Activated T-helper 17 cell treated with anti-CD3 and anti-CD28 coated beads, Interleukin-2, amount 50 U/mL, for 72 hours (primary cell): ENCODE measurements at regions not wholly inside any gene's neighbourhood (a gene's known extent, or its start where the extent isn't known, plus 50 kb on each side); places are given as distances from the start of the nearest gene placed in this dataset.

Experiments
- ATAC-seq: fragments of 150-1000 bp; cut with Tn5 transposase; replicated peaks from 2 replicates; pipeline ENCODE4 v1.10.0; 2021; ENCODE audit warnings: mild to moderate bottlenecking, moderate library complexity
- H3K27ac Mint-ChIP-seq: one replicate; pipeline ENCODE4 v1.8.0; 2022; ENCODE audit warnings: mixed read lengths
- H3K27me3 Mint-ChIP-seq: one replicate; pipeline ENCODE4 v1.8.0; 2022; ENCODE audit warnings: mixed read lengths
- H3K36me3 Mint-ChIP-seq: one replicate; pipeline ENCODE4 v1.8.0; 2022; ENCODE audit warnings: low read depth, mild to moderate bottlenecking, mixed read lengths
- H3K4me1 Mint-ChIP-seq: one replicate; pipeline ENCODE4 v1.8.0; 2022; ENCODE audit warnings: mixed read lengths
- H3K4me3 Mint-ChIP-seq: one replicate; pipeline ENCODE4 v1.8.0; 2022; ENCODE audit warnings: mild to moderate bottlenecking, mixed read lengths
- H3K9me3 Mint-ChIP-seq: one replicate; pipeline ENCODE4 v1.8.0; 2022; ENCODE audit warnings: mixed read lengths

DNA sequence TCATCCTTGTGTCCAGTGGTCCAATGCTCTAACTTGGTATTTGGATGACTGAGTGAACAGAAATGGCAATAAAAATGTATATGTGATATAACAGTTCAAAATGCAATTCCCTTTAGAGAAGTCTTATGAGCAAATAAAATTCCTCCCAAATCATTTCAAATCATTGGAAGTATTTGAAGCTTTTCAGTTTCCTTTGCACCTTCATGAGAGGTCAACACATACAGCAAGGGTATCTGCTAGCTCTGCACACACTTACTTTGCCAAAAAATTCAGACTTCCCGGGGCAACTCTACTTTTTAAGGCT is 423.7 kb downstream of the ATP23 start:
- Mint-ChIP-seq H3K9me3 (no peaks in the 10 kb centered on the region), H3K36me3 (no peaks in the 10 kb centered on the region), H3K4me1 (no peaks in the 10 kb centered on the region), H3K27me3 (peaks cover 15% of the 10 kb centered on the region), H3K27ac (no peak overlapping the region), H3K4me3 (no peak overlapping the region)
- no peak for ATAC-seq

DNA sequence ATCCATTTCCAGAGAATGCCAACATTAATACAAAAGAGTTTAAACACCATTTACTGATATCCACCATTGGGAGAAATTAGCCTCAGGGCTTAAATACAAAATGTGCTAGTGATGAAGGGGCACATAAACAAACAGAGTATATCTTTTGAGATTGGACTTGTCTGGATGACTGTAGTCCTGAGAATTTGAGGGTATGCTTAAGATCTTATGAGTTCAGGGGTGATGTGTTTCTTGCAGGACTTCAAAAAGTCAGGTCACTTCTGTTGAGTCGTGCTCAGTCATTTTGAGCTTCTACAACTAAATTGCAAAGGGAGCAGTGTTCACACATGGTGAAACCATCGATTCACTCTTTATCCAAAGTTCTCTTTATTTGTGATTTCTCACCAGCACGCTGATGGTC is 425.7 kb downstream of the ATP23 start:
- no peak overlapping the region for H3K27ac Mint-ChIP-seq
- H3K27me3 Mint-ChIP-seq: peaks cover 15% of the 10 kb centered on the region
- no peaks in the 10 kb centered on the region for H3K4me1 Mint-ChIP-seq
- ATAC-seq: no peak
- H3K4me3 Mint-ChIP-seq: no peak overlapping the region
- peaks cover 5% of the 10 kb centered on the region for H3K9me3 Mint-ChIP-seq
- no peaks in the 10 kb centered on the region for H3K36me3 Mint-ChIP-seq

DNA sequence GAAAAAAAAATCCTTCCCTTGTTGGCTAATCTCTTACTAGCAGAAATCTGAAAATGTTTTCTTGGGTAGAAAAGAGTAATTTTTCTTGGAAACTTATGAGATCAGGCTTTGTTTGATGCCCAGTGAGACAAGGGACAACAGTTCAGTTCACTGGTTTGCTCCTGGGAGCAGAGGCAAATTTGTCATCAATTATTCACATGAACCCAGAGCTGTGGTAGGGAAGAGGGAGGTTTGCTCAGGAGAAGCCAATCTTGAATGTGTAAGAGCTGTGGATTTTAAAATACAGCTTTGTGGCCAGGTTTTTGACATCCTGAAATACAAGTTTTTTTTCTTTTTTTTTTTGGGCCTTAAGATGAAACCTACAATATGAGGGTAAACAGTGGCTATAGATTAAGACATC is 426.6 kb downstream of the ATP23 start:
- H3K36me3 Mint-ChIP-seq: no peaks in the 10 kb centered on the region
- peaks cover 5% of the 10 kb centered on the region for H3K9me3 Mint-ChIP-seq
- no peak overlapping the region for H3K27ac Mint-ChIP-seq
- peaks cover 10% of the 10 kb centered on the region for H3K27me3 Mint-ChIP-seq
- H3K4me3 Mint-ChIP-seq: no peak overlapping the region
- H3K4me1 Mint-ChIP-seq: no peaks in the 10 kb centered on the region
- no peak for ATAC-seq

DNA sequence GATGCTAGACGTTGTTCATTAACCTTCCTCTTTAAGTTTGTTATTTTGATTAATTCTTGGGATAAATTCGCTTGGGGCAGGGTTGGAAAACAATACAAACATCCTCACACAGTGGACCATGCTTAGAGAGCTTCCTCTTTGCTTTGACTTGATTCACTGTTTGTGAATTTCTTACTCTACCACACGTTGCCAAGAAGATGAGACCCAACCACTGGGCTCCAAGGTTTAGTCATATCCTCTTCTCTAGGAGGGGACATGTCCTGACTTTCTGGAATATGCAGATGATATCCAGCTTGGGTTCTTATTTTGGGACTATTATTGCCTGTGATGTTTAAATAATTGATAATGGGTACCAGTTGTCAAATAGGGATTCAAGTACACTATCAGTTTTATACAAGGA is 428.2 kb downstream of the ATP23 start:
- H3K4me1 Mint-ChIP-seq: no peaks in the 10 kb centered on the region
- H3K27me3 Mint-ChIP-seq: peaks cover 3% of the 10 kb centered on the region
- ATAC-seq: no peak
- H3K9me3 Mint-ChIP-seq: peaks cover 5% of the 10 kb centered on the region
- H3K36me3 Mint-ChIP-seq: no peaks in the 10 kb centered on the region
- no peak overlapping the region for H3K27ac Mint-ChIP-seq
- H3K4me3 Mint-ChIP-seq: no peak overlapping the region

DNA sequence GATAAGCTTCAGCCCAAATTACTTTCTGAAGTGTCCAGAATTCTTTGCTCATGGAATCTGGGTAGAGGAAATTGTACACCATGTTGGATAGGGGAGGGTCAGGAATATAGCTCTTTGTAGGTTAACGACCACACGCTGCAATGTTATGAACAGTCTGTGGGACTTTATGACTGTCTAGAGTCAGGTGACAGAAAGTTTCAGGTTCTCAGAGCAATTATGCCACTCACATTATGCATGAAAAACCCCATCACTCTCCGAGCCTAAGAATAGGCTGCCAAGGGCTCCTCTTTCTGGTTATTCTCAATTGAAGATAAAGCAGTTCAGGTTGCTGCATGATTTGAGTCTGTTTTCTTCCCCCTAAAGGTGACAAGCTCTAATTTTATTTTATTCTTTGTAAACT is 430.9 kb downstream of the ATP23 start:
- H3K27ac Mint-ChIP-seq: no peak overlapping the region
- H3K4me1 Mint-ChIP-seq: no peaks in the 10 kb centered on the region
- no peak overlapping the region for H3K4me3 Mint-ChIP-seq
- H3K9me3 Mint-ChIP-seq: peaks cover 5% of the 10 kb centered on the region
- ATAC-seq: no peak
- no peaks in the 10 kb centered on the region for H3K36me3 Mint-ChIP-seq
- H3K27me3 Mint-ChIP-seq: peaks cover 3% of the 10 kb centered on the region

DNA sequence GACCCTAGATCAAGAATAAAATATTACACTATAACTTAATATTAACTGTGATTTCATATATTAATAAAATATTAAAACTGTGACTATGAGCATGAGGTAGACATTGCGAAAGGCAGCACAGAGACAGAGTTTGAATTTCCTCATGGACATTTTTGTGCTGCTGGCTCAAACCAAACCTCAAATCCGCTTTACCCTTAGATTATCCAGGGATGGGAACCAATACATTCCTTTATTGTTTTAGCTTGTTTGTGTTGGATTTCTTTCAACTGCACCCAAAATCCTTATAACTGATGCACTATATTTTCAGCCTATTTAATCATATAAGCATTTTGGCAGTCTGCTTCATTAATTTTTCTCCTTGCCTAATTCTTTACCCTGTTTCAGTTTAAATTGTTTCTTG is 436.7 kb downstream of the ATP23 start:
- Mint-ChIP-seq H3K4me3 (no peak overlapping the region), H3K27ac (no peak overlapping the region), H3K27me3 (peaks cover 14% of the 10 kb centered on the region), H3K4me1 (no peaks in the 10 kb centered on the region), H3K9me3 (no peaks in the 10 kb centered on the region), H3K36me3 (no peaks in the 10 kb centered on the region)
- no peak for ATAC-seq

DNA sequence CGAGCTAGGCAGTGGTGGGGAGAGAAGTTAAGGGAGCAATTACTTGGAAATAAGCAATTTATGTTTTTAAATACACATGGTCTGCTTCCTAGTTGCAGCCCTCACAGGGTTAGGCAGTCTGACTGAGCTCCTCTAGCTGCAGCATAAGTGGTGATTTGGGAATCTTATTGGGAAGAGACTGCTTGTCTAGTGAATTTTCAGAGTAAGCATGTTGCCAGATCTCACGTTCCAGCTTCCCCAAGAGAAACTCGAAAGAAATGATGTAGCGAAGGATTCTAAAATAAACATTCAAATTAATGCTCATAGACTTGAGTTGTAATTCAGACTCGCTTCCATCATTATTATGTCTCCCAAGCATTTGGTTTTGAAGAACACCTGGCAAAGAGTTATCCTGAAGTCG is 440.2 kb downstream of the ATP23 start:
- no peaks in the 10 kb centered on the region for H3K9me3 Mint-ChIP-seq
- H3K4me3 Mint-ChIP-seq: no peak overlapping the region
- peaks cover 35% of the 10 kb centered on the region for H3K27me3 Mint-ChIP-seq
- ATAC-seq: no peak
- H3K36me3 Mint-ChIP-seq: no peaks in the 10 kb centered on the region
- no peak overlapping the region for H3K27ac Mint-ChIP-seq
- no peaks in the 10 kb centered on the region for H3K4me1 Mint-ChIP-seq

DNA sequence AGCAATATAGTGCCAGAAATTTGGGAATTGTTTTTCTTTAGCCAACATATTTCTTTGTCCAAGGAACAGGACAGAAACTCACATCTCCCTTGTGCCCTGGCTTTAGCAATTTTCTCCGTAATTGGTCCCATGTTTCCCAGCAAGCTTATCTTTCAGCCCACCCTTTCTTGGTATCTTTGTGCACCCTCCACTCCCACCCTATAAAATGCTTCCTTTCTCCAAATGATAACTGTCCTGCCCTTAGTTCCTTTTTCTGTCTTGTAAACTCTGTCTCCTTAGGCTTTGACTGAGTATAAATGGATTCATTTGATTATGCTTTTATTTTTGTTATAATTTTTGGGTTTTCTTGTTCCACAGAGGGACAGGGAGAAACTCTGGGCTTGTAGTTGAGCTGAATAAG is 442.8 kb downstream of the ATP23 start:
- Mint-ChIP-seq H3K4me3 (no peak overlapping the region), H3K9me3 (no peaks in the 10 kb centered on the region), H3K27ac (no peak overlapping the region), H3K27me3 (peaks cover 31% of the 10 kb centered on the region), H3K4me1 (no peaks in the 10 kb centered on the region), H3K36me3 (no peaks in the 10 kb centered on the region)
- ATAC-seq: no peak

DNA sequence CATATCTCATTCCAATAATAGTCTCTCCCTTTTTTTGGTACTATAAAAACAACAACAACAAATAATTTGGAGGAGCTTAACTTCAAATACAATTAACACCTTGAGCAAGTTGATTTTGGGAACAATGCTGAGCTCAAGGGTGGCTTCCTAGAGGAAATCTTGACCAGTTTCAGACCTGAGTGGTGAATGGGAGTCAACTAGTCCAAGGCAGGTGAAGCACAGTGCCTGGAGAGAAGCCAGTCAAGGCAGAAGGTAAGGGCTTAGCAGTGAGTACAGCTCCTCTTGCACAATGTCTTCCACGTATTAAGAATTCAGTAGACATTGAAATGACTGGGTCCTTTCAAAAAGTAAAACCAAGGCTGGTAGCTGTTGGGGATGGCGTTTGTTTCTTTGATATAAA is 444.8 kb downstream of the ATP23 start:
- H3K27ac Mint-ChIP-seq: no peak overlapping the region
- no peak for ATAC-seq

DNA sequence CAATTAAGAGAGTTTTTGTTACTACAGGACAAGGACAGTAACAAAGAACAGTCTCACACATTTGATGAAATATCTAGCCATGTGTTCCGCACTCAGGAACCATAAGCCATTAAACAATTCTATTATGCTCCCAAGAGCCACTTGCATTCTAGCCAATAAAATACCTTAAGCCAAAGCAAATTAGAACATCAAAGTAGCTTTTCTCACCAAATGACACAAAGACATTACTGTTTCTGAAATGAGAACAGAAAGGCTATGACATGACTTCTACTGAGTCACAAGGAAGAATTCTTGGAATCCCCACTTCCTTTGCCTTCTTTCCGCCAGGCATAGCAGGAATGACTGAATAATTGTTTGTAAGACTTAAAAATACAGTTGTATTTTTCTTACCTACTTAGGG is 445.8 kb downstream of the ATP23 start:
- ATAC-seq: no peak
- Mint-ChIP-seq H3K4me3 (no peak overlapping the region), H3K27ac (no peak overlapping the region), H3K27me3 (peaks cover 28% of the 10 kb centered on the region), H3K4me1 (no peaks in the 10 kb centered on the region), H3K36me3 (no peaks in the 10 kb centered on the region), H3K9me3 (no peaks in the 10 kb centered on the region)

More for the DNA sequence above, 444.8 kb downstream of the ATP23 start:
- Mint-ChIP-seq H3K9me3 (no peaks in the 10 kb centered on the region), H3K36me3 (no peaks in the 10 kb centered on the region), H3K4me1 (no peaks in the 10 kb centered on the region), H3K4me3 (no peak overlapping the region), H3K27me3 (peaks cover 32% of the 10 kb centered on the region)

DNA sequence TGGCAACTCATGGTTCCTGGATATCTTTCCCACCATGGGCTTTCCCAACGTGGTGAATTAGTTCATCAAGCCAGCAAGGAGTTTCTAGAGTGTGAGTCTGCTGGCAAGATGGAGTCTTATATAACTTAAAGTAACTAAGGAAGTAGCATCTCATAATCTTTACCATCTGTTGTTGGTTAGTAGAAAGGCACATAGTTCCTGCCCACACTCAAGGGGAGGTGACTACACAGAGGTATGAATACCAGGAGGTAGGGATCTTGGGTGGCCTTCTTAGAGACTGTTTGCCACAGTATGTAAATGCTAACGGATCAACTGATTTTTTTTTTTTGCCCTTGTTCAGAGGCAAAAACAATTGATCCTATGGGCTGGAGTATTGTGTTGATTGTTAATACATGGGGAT is 446.9 kb downstream of the ATP23 start:
- no peak for ATAC-seq
- Mint-ChIP-seq H3K4me3 (no peak overlapping the region), H3K27me3 (peaks cover 23% of the 10 kb centered on the region), H3K9me3 (no peaks in the 10 kb centered on the region), H3K36me3 (no peaks in the 10 kb centered on the region), H3K4me1 (no peaks in the 10 kb centered on the region), H3K27ac (no peak overlapping the region)

DNA sequence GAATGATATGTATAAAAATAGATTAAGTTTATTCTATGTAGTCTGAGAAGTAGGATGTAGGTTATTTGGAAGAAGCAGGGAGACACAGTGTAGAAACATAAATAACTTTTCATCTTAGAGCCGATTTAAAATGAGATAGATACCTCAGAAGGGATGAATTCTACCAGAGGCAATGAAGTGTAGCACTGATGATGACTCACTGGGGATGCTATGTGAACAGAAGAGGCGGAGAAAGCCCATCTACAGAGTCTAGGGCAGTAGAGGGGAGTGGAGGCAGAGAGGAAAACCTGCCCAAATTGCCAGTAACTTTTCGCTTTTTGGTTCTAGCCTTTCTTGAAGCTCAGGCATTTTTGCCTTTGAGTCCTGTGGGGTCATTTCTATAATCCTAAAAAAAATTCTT is 451.8 kb downstream of the ATP23 start:
- Mint-ChIP-seq H3K9me3 (peaks cover 3% of the 10 kb centered on the region), H3K4me3 (no peak overlapping the region), H3K27ac (no peak overlapping the region), H3K27me3 (peaks cover 6% of the 10 kb centered on the region), H3K36me3 (no peaks in the 10 kb centered on the region), H3K4me1 (no peaks in the 10 kb centered on the region)
- no peak for ATAC-seq

DNA sequence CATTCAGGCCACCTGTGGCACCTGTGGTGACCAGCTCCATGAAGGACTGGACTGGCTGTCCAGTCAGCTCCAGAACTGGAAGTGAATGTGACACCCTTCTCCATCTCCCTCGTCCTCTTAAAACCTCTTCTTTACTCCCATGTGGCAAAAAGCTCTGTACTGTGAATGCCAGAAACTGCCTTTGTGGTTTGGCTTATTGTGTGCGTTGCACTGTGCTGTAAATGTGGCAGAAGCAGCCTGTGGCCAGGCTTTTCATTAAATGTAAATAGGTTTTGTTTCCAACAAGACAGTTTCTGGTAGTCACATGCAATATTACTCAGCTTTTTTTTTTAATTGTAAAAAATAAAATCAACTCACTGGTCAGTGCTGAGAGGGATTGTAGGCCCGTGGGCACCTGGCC is 453.7 kb downstream of the ATP23 start:
- Mint-ChIP-seq H3K4me3 (no peak overlapping the region), H3K27ac (no peak overlapping the region), H3K9me3 (peaks cover 3% of the 10 kb centered on the region), H3K4me1 (no peaks in the 10 kb centered on the region), H3K27me3 (peaks cover 6% of the 10 kb centered on the region), H3K36me3 (no peaks in the 10 kb centered on the region)
- no peak for ATAC-seq

DNA sequence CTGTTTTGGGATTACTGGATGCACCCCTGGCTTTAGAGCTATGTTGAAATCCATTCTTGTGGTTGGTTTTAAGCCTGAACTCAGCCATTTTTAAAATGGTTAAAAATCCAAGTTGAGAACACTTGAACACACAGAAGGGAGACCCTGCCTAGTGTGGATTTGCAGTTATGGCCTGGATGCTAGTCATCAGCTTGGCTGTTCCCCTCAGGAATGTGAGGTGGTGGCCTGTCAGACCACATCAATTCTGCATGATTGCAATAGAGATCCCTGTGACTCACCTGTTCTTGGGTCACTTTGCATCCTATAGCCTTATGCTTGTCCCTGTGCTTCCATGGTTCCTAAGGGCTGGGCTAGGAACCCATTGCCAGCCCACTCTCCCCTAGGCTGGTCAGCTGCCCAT is 454.1 kb downstream of the ATP23 start:
- peaks cover 3% of the 10 kb centered on the region for H3K9me3 Mint-ChIP-seq
- no peaks in the 10 kb centered on the region for H3K4me1 Mint-ChIP-seq
- no peak overlapping the region for H3K4me3 Mint-ChIP-seq
- no peak for ATAC-seq
- H3K27ac Mint-ChIP-seq: no peak overlapping the region
- no peaks in the 10 kb centered on the region for H3K36me3 Mint-ChIP-seq
- peaks cover 6% of the 10 kb centered on the region for H3K27me3 Mint-ChIP-seq

DNA sequence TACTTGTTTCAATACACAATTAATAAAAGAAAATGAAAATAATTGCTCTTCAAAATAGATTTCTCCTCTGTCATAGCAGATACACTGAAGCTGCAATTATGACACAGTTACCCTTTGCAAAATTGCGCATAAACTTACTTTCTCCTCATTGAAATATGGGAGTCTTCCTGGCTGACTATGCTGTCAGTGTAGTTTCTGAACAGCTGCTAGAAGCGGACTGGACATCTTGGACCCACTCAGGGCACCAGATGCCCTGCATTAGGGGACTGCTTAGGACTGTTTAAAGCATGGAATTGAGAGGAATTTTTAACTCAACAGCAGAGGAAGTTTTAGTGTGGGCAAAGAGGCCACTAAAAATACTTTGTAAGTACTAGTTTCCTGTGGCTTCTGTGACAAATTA is 454.9 kb downstream of the ATP23 start:
- Mint-ChIP-seq H3K36me3 (no peaks in the 10 kb centered on the region), H3K4me3 (no peak overlapping the region), H3K9me3 (peaks cover 3% of the 10 kb centered on the region), H3K4me1 (no peaks in the 10 kb centered on the region), H3K27ac (no peak overlapping the region), H3K27me3 (peaks cover 4% of the 10 kb centered on the region)
- ATAC-seq: no peak

DNA sequence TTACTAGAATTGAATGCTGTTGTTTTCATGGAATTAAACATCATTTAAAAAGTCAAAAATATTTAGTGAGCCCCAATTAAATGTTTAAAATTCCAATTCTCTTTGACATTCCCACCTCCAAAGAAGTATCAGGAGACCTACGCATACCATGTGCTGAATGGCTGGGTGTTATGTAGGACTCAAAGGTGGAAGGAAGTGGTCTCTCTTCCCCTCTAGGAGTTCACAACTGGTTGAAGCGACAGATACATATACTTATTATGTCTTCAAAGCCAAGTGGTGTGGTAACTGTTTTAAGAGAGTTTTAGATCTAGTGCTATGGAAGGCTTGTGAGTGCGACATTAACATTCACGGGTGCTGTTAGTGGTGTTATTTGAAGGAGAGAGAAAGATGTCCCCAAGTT is 464.0 kb downstream of the ATP23 start:
- no peak for ATAC-seq
- Mint-ChIP-seq H3K4me3 (no peak overlapping the region), H3K9me3 (no peaks in the 10 kb centered on the region), H3K27me3 (no peaks in the 10 kb centered on the region), H3K36me3 (no peaks in the 10 kb centered on the region), H3K27ac (no peak overlapping the region), H3K4me1 (no peaks in the 10 kb centered on the region)
